ENCODE measurements at regions not wholly inside any gene's neighbourhood (a gene's known extent, or its start where the extent isn't known, plus 50 kb on each side); places are given as distances from the start of the nearest gene placed in this dataset.

- no peaks in the 10 kb centered on the region for H3K4me1 ChIP-seq (ENCODE audit: control insufficient read depth, insufficient read depth, low read length)
- H3K9me3 Mint-ChIP-seq: peaks cover 8 to 14% of the 10 kb centered on the region in 2 donors
- H3K27me3 ChIP-seq (ENCODE audit: control insufficient read depth, insufficient read depth, low read length): no peaks in the 10 kb centered on the region
- intact Hi-C loops (cut with micrococcal nuclease): no loop called here
- no peak overlapping the region for H3K4me3 Mint-ChIP-seq
- ATAC-seq (no peak), DNase-seq (no peak)
- no peak overlapping the region for H3K4me3 ChIP-seq (ENCODE audit: low read length)
- H3K9me3 ChIP-seq (ENCODE audit: control insufficient read depth, insufficient read depth, low read length): peaks cover 6% of the 10 kb centered on the region
- TF ChIP-seq CTCF (IDR thresholded peaks at IDR 0.05): no peak
- no peaks in the 10 kb centered on the region for H3K4me1 Mint-ChIP-seq
- H3K36me3 ChIP-seq (ENCODE audit: control insufficient read depth, insufficient read depth, low read length): no peaks in the 10 kb centered on the region
- no CpG with 5 or more reads among the region's 1 CpG for WGBS (ENCODE audit: insufficient coverage)
- no peak overlapping the region for H3K27ac Mint-ChIP-seq
- no peak overlapping the region for H3K27ac ChIP-seq (ENCODE audit: low read length)
- H3K27me3 Mint-ChIP-seq (ENCODE audit: low read depth in 2 of 2): no peaks in the 10 kb centered on the region
- no peaks in the 10 kb centered on the region for H3K36me3 Mint-ChIP-seq
Observed at GRCh38 chr13:37345869-37346268, 240.4 kb upstream of the CSNK1A1L start.

- no peak overlapping the region for H3K4me3 ChIP-seq (ENCODE audit: low read length)
- Mint-ChIP-seq H3K27ac (no peak overlapping the region), H3K36me3 (no peaks in the 10 kb centered on the region), H3K4me1 (no peaks in the 10 kb centered on the region), H3K27me3 (ENCODE audit: low read depth in 2 of 2) (no peaks in the 10 kb centered on the region), H3K4me3 (no peak overlapping the region), H3K9me3 (peaks cover 6 to 14% of the 10 kb centered on the region in 2 donors)
- no peak for ATAC-seq
- H3K27me3 ChIP-seq (ENCODE audit: control insufficient read depth, insufficient read depth, low read length): no peaks in the 10 kb centered on the region
- H3K36me3 ChIP-seq (ENCODE audit: control insufficient read depth, insufficient read depth, low read length): no peaks in the 10 kb centered on the region
- no peak for DNase-seq
- H3K27ac ChIP-seq (ENCODE audit: low read length): no peak overlapping the region
- WGBS (ENCODE audit: insufficient coverage): 83% methylated on average over 5 of the region's 5 CpGs
- H3K9me3 ChIP-seq (ENCODE audit: control insufficient read depth, insufficient read depth, low read length): peaks cover 6% of the 10 kb centered on the region
- no peaks in the 10 kb centered on the region for H3K4me1 ChIP-seq (ENCODE audit: control insufficient read depth, insufficient read depth, low read length)
- intact Hi-C loops (cut with micrococcal nuclease): no loop called here
- TF ChIP-seq CTCF (IDR thresholded peaks at IDR 0.05): no peak
Observed at GRCh38 chr13:37345391-37345790, 239.9 kb upstream of the CSNK1A1L start.

- no peak overlapping the region for H3K27ac Mint-ChIP-seq
- WGBS (ENCODE audit: insufficient coverage): 7% methylated on average over 3 of the region's 3 CpGs
- DNase-seq (no peak), ATAC-seq (no peak)
- intact Hi-C loops (cut with micrococcal nuclease): no loop called here
- H3K9me3 ChIP-seq (ENCODE audit: control insufficient read depth, insufficient read depth, low read length): peaks cover 6% of the 10 kb centered on the region
- no peaks in the 10 kb centered on the region for H3K4me1 Mint-ChIP-seq
- no peak overlapping the region for H3K4me3 Mint-ChIP-seq
- H3K4me3 ChIP-seq (ENCODE audit: low read length): no peak overlapping the region
- H3K27ac ChIP-seq (ENCODE audit: low read length): no peak overlapping the region
- no peaks in the 10 kb centered on the region for H3K36me3 Mint-ChIP-seq
- H3K9me3 Mint-ChIP-seq: peaks cover 8 to 14% of the 10 kb centered on the region in 2 donors
- H3K27me3 Mint-ChIP-seq (ENCODE audit: low read depth in 2 of 2): no peaks in the 10 kb centered on the region
- H3K36me3 ChIP-seq (ENCODE audit: control insufficient read depth, insufficient read depth, low read length): no peaks in the 10 kb centered on the region
- H3K4me1 ChIP-seq (ENCODE audit: control insufficient read depth, insufficient read depth, low read length): no peaks in the 10 kb centered on the region
- TF ChIP-seq CTCF (IDR thresholded peaks at IDR 0.05): no peak
- H3K27me3 ChIP-seq (ENCODE audit: control insufficient read depth, insufficient read depth, low read length): no peaks in the 10 kb centered on the region
Observed at GRCh38 chr13:37344056-37344455, 238.6 kb upstream of the CSNK1A1L start.

- Histone ChIP-seq H3K9me3 (ENCODE audit: control insufficient read depth, insufficient read depth, low read length) (peaks cover 6% of the 10 kb centered on the region), H3K27ac (ENCODE audit: low read length) (no peak overlapping the region), H3K36me3 (ENCODE audit: control insufficient read depth, insufficient read depth, low read length) (no peaks in the 10 kb centered on the region), H3K4me3 (ENCODE audit: low read length) (no peak overlapping the region), H3K4me1 (ENCODE audit: control insufficient read depth, insufficient read depth, low read length) (no peaks in the 10 kb centered on the region), H3K27me3 (ENCODE audit: control insufficient read depth, insufficient read depth, low read length) (no peaks in the 10 kb centered on the region)
- ATAC-seq: peak in 1 of 3 donors; percentile 24
- no peaks in the 10 kb centered on the region for H3K4me1 Mint-ChIP-seq
- intact Hi-C loops (cut with micrococcal nuclease): no loop called here
- TF ChIP-seq CTCF (IDR thresholded peaks at IDR 0.05): no peak
- no peak overlapping the region for H3K4me3 Mint-ChIP-seq
- DNase-seq: no peak
- WGBS (ENCODE audit: insufficient coverage): 89% methylated on average over 5 of the region's 6 CpGs
- no peaks in the 10 kb centered on the region for H3K27me3 Mint-ChIP-seq (ENCODE audit: low read depth in 2 of 2)
- no peaks in the 10 kb centered on the region for H3K36me3 Mint-ChIP-seq
- no peak overlapping the region for H3K27ac Mint-ChIP-seq
- peaks cover 3 to 4% of the 10 kb centered on the region in 2 donors for H3K9me3 Mint-ChIP-seq
Observed at GRCh38 chr13:37342205-37342604, 236.7 kb upstream of the CSNK1A1L start.
